HG03565 (cell line): ENCODE measurements at regions not wholly inside any gene's neighbourhood (a gene's known extent, or its start where the extent isn't known, plus 50 kb on each side); places are given as distances from the start of the nearest gene placed in this dataset.

ENCODE experiments used
- ATAC-seq: cut with Tn5 transposase; IDR thresholded peaks from one replicate; pipeline ENCODE4 v1.9.1; 2021; ENCODE audit warnings: mild to moderate bottlenecking, moderate library complexity; ENCODE audit not compliant: unreplicated experiment

GRCh38 chr5:113897748-113898147, 384.3 kb downstream of the YTHDC2 start:
- ATAC-seq = no peak

DNA sequence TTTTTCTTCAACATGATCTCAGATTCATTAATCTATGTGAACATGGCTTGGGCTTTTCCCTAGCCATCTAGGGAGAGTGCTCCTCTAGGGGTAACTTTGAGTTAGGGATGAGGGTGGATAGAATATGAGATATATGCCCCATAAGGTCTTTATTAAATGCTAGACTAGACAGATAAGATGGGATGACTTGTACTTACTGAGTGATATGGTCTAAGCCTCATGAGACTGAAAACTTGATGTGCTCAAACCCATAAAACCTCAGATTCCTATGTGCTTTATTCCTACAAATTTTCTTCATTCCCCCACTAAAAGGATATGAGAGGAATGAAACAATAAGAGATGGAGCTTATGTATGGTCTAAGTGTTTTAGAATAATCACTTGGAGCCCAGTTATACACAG, 386.6 kb downstream of the YTHDC2 start:
- no peak for ATAC-seq

DNA sequence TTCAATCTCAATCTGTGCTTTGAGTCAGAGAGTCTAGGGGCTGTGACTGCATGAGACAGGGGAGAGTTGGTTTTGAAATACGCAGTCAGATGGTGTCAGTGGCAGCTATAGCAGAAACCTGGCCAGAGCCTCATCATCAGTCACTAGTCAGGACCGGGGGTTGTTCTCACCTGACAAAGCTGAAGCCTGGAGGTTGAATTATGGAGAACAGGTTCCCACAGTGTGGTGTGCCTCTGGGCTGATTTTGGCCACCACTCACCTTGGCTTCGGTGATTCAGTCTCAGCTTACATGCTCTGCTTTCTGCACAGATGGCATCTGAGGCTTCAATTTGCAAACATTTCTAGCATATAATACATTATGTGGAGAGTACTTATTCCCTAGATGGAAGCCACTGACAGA, 387.3 kb downstream of the YTHDC2 start:
- no peak for ATAC-seq

GRCh38 chr5:113901718-113902117, 388.2 kb downstream of the YTHDC2 start:
- no peak for ATAC-seq

DNA sequence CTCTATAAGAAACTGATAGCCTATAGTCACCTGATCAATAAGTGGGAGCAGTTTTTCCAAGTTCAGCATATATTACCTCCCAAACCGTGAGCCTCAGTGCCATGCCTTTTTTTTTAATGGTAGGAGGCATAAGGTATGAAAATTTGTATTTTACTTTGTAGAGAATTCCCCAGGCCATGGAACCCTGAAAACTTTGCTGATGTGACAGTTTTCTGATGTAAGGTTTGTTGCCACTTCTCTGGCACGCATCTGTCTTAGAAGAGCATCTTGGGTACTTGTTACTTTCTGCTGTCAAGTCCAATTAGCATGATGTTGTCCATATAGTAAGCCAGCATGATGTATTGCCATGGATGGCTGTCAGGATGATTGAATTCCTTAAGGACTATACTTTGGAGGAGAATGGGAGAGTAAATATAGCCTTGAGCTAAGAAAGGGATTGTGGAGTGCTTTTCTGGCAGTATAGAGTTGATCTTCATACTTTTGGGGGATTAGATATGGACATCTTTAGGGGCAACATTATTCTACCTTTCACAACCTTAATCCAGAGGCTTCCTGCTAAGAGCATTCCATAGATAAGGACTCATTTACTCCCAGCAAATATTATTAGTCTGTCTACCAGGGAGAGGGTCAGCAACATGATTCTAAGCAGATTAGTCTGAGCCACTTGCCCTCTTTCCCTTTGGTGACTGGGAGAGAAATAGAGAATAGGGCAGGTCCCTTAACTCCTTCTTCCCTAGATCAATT, 389.6 kb downstream of the YTHDC2 start:
- ATAC-seq = no peak

GRCh38 chr5:113909782-113910181, 396.3 kb downstream of the YTHDC2 start:
- ATAC-seq = no peak

GRCh38 chr5:113917997-113918396, 404.5 kb downstream of the YTHDC2 start:
- ATAC-seq = no peak

GRCh38 chr5:113922343-113922742, 408.8 kb downstream of the YTHDC2 start:
- ATAC-seq = no peak

- ATAC-seq = no peak
Observed at GRCh38 chr5:113935453-113935852, 422.0 kb downstream of the YTHDC2 start.

GRCh38 chr5:113937301-113937700, 423.8 kb downstream of the YTHDC2 start:
- ATAC-seq = no peak

GRCh38 chr5:113939988-113940387, 421.9 kb upstream of the KCNN2 start:
- no peak for ATAC-seq

DNA sequence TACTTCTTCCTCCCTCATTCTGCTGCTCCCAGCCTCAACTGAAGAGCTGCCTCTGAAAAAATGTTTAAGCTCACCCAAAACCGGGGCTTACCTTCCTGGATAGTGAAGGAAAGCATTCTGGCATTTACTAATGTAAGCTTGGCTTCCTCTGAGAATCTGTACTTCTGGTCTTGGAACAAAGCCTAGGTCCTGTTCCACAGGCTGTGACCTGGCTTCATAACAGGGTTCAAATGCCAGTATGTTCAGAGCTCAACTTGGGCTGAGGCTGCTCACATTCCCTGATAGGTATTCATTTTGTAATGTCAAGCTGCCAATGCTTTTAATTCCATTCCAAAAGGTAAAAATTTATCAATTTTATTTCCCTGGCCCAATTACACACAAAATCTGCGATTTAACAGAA, 411.7 kb upstream of the KCNN2 start:
- no peak for ATAC-seq

- ATAC-seq = no peak
Observed at GRCh38 chr5:113965225-113965624, 396.6 kb upstream of the KCNN2 start.

DNA sequence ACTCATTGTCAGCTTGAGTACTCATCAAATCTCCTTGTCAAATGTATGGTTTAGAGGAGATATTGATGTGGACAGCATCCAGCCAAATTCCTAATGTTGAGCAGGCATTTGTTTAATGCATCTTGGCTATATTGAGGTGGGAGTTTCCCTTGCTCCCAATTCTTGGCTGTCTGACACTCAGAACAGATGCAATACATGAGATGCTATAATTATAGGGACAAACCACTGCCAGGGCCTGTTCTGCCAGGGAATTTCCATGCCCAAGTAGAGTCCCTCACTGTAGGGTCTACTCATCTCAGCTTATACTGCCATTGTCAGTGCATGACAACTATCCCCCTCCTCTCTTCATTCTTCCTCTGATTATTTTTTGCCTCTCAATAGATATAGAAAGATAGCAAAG, 392.0 kb upstream of the KCNN2 start:
- no peak for ATAC-seq

- ATAC-seq = no peak
Observed at GRCh38 chr5:113971454-113971853, 390.4 kb upstream of the KCNN2 start.

GRCh38 chr5:113974976-113975375, 386.9 kb upstream of the KCNN2 start:
- ATAC-seq = no peak

- no peak for ATAC-seq
Observed at GRCh38 chr5:113984928-113985327, 376.9 kb upstream of the KCNN2 start.

DNA sequence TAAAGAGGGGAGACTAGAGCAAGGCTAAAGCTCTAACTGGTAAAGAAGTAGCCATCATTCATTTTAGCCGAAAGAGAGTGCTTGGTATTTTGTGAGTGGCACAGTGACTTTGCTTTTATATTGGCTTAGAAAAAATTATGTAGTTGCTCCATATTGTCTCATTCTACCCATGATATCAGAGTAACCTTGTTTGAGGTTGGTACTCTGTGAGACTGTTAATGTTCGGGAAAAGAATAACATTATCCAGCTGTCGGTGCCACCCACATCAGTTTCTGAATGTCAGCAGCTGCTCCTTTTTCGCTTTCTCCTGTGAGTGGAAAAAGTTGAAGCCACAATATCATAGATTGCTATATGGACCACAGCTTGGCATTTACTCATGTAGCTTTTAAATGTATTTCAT, 376.4 kb upstream of the KCNN2 start:
- no peak for ATAC-seq

GRCh38 chr5:113989278-113989912, 372.5 kb upstream of the KCNN2 start:
- ATAC-seq = no peak

DNA sequence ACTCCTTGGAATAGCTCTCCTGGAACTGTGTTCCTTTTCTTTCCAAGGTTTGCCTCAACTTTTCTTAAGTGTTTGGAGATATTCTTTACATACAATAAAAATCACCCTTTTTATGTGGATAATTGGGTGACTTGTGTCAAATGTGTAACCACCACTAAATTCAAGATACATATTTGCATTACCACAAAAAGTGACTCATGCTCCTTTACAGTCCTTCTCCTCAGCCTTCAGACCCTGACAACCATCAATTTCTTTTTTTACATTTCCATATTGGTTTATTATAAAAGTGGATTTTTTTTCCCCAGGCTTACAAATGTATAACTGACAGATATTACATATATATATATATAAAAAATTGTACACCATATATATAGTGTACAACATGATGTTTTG, 372.0 kb upstream of the KCNN2 start:
- ATAC-seq = no peak

GRCh38 chr5:114001076-114001475, 360.8 kb upstream of the KCNN2 start:
- ATAC-seq = no peak

GRCh38 chr5:114006582-114006981, 355.3 kb upstream of the KCNN2 start:
- ATAC-seq = no peak

GRCh38 chr5:114007678-114008077, 354.2 kb upstream of the KCNN2 start:
- no peak for ATAC-seq
